ENCODE measurements at regions not wholly inside any gene's neighbourhood (a gene's known extent, or its start where the extent isn't known, plus 50 kb on each side); places are given as distances from the start of the nearest gene placed in this dataset.

DNA sequence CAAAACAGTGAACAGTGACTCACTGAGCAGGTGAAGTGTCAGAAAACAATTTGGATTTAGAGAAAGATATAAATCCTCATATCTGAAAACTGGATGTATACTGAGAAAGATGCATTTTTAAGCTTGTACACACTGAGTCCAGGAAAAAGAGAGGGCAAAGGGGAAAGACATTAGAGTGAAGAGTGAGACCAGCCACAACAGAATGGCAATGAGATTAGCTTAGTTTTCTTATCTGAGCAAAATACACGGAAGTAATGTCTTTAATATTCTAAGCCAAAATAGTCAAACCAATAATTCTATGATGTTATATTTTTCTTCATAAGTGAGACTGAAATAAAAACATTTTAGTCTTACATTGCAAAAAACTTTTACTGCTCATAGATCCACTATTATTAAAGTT is 236.0 kb downstream of the SLITRK5 start:
- TF ChIP-seq, protein P1, sequence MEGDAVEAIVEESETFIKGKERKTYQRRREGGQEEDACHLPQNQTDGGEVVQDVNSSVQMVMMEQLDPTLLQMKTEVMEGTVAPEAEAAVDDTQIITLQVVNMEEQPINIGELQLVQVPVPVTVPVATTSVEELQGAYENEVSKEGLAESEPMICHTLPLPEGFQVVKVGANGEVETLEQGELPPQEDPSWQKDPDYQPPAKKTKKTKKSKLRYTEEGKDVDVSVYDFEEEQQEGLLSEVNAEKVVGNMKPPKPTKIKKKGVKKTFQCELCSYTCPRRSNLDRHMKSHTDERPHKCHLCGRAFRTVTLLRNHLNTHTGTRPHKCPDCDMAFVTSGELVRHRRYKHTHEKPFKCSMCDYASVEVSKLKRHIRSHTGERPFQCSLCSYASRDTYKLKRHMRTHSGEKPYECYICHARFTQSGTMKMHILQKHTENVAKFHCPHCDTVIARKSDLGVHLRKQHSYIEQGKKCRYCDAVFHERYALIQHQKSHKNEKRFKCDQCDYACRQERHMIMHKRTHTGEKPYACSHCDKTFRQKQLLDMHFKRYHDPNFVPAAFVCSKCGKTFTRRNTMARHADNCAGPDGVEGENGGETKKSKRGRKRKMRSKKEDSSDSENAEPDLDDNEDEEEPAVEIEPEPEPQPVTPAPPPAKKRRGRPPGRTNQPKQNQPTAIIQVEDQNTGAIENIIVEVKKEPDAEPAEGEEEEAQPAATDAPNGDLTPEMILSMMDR (IDR thresholded peaks at IDR 0.05), result no peak
- TF ChIP-seq POLR2A (IDR thresholded peaks at IDR 0.05), result no peak
- no peak for TF ChIP-seq EP300 (IDR thresholded peaks at IDR 0.05)

All from ovary (tissue), 3 donors.